CD4-positive, alpha-beta T cell (primary cell): ENCODE measurements at regions not wholly inside any gene's neighbourhood (a gene's known extent, or its start where the extent isn't known, plus 50 kb on each side); places are given as distances from the start of the nearest gene placed in this dataset.

Source experiments
- ATAC-seq: fragments of 200-7000 bp; cut with Tn5 transposase; one replicate; pipeline ENCODE4 v1.10.0; 2022; ENCODE audit warnings: mild to moderate bottlenecking; ENCODE audit not compliant: poor library complexity
- CTCF ChIA-PET: fragments of 350-600 bp; sonication (Branson Sonifier 250); formaldehyde crosslinking; loops from one replicate; lab custom pipeline; 2021; ENCODE audit warnings: antibody characterized with exemption, inconsistent platforms; lab: Charles Lee
- POLR2A ChIA-PET: fragments of 350-600 bp; sonication (Branson Sonifier 250); formaldehyde crosslinking; loops from one replicate; lab custom pipeline; 2021; ENCODE audit warnings: antibody characterized with exemption, inconsistent platforms; lab: Charles Lee
- DNase-seq, 14 experiments: peaks; one replicate each; pipeline ENCODE4 v3.0.0-alpha.2; 2013 to 2020; ENCODE audit warnings: mixed read lengths in 2 of 14
- H3K27ac ChIP-seq, 2 donors: one replicate each; pipeline versions ENCODE4 v1.5.1 to v1.7.0; 2013; ENCODE audit warnings: low read length in 2 of 2, low read depth in 1 of 2, mild to moderate bottlenecking in 1 of 2
- H3K27me3 ChIP-seq, 2 experiments: 1 replicate in 1 of 2; 2 replicates in 1 of 2; pipeline versions ENCODE4 v1.6.1 to v1.7.0; 2013; ENCODE audit warnings: low read length in 2 of 2, control low read depth in 1 of 2, mild to moderate bottlenecking in 1 of 2, moderate library complexity in 1 of 2; ENCODE audit not compliant: insufficient read depth in 2 of 2, control insufficient read depth in 1 of 2
- H3K36me3 ChIP-seq: one replicate; pipeline ENCODE4 v1.6.1; 2013; ENCODE audit warnings: low read length, control low read depth; ENCODE audit not compliant: insufficient read depth
- H3K4me1 ChIP-seq: one replicate; pipeline ENCODE4 v1.6.1; 2013; ENCODE audit warnings: low read length, control low read depth; ENCODE audit not compliant: insufficient read depth
- H3K4me3 ChIP-seq: one replicate; pipeline ENCODE4 v1.5.1; 2013; ENCODE audit warnings: mild to moderate bottlenecking, low read length, moderate library complexity
- H3K9me3 ChIP-seq, 2 experiments: 1 replicate in 1 of 2; 2 replicates in 1 of 2; pipeline versions ENCODE4 v1.6.1 to v1.7.0; 2013; ENCODE audit warnings: low read length in 2 of 2, mild to moderate bottlenecking in 2 of 2, control low read depth in 1 of 2, moderate library complexity in 1 of 2; ENCODE audit not compliant: control insufficient read depth in 1 of 2, insufficient read depth in 1 of 2
- H3K27ac Mint-ChIP-seq: one replicate; pipeline ENCODE4 v1.8.0; 2020; ENCODE audit warnings: mixed read lengths
- H3K27me3 Mint-ChIP-seq: one replicate; pipeline ENCODE4 v1.8.0; 2021; ENCODE audit warnings: mixed read lengths
- H3K36me3 Mint-ChIP-seq: one replicate; pipeline ENCODE4 v1.8.0; 2021; ENCODE audit warnings: low read depth, mixed read lengths
- H3K4me1 Mint-ChIP-seq: one replicate; pipeline ENCODE4 v1.8.0; 2021; ENCODE audit warnings: low read depth, mixed read lengths
- H3K4me3 Mint-ChIP-seq: one replicate; pipeline ENCODE4 v1.8.0; 2020; ENCODE audit warnings: mild to moderate bottlenecking, mixed read lengths
- H3K9me3 Mint-ChIP-seq: one replicate; pipeline ENCODE4 v1.8.0; 2020; ENCODE audit warnings: mixed read lengths
- intact Hi-C, 2 experiments: fragments of 100-400 bp; cut with DNase I in 1 of 2; cut with micrococcal nuclease in 1 of 2; formaldehyde crosslinking; loops; one replicate each; pipeline versions ENCODE4 v1.15.1 to v1.9.0; 2023 to 2025; cut with DNase I, micrococcal nuclease
- TF ChIP-seq, protein P1 (sequence below): fragments of 200-600 bp; IDR thresholded peaks from one replicate; pipeline ENCODE4 v1.8.0; 2022; ENCODE audit warnings: antibody characterized with exemption, mild to moderate bottlenecking

GRCh38 chr17:70888324-70888723 is 719.0 kb downstream of the KCNJ2 start:
- H3K9me3 Mint-ChIP-seq, result peaks cover 3% of the 10 kb centered on the region
- DNase-seq (no peak), ATAC-seq (no peak)
- H3K4me3 ChIP-seq, result no peak overlapping the region
- H3K36me3 ChIP-seq, result no peaks in the 10 kb centered on the region
- no peak overlapping the region for H3K27ac ChIP-seq
- no peak overlapping the region for H3K27ac Mint-ChIP-seq
- CTCF ChIA-PET, result no interaction called here
- H3K9me3 ChIP-seq, result no peaks in the 10 kb centered on the region
- H3K4me1 ChIP-seq, result no peaks in the 10 kb centered on the region
- no peaks in the 10 kb centered on the region for H3K36me3 Mint-ChIP-seq
- no peak overlapping the region for H3K4me3 Mint-ChIP-seq
- H3K4me1 Mint-ChIP-seq, result no peaks in the 10 kb centered on the region
- TF ChIP-seq, protein P1, sequence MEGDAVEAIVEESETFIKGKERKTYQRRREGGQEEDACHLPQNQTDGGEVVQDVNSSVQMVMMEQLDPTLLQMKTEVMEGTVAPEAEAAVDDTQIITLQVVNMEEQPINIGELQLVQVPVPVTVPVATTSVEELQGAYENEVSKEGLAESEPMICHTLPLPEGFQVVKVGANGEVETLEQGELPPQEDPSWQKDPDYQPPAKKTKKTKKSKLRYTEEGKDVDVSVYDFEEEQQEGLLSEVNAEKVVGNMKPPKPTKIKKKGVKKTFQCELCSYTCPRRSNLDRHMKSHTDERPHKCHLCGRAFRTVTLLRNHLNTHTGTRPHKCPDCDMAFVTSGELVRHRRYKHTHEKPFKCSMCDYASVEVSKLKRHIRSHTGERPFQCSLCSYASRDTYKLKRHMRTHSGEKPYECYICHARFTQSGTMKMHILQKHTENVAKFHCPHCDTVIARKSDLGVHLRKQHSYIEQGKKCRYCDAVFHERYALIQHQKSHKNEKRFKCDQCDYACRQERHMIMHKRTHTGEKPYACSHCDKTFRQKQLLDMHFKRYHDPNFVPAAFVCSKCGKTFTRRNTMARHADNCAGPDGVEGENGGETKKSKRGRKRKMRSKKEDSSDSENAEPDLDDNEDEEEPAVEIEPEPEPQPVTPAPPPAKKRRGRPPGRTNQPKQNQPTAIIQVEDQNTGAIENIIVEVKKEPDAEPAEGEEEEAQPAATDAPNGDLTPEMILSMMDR, result no peak
- intact Hi-C loops, result no loop called here
- H3K27me3 ChIP-seq, result no peaks in the 10 kb centered on the region
- POLR2A ChIA-PET, result no interaction called here
- no peaks in the 10 kb centered on the region for H3K27me3 Mint-ChIP-seq

GRCh38 chr17:70891306-70891705 is 722.0 kb downstream of the KCNJ2 start:
- CTCF ChIA-PET, result no interaction called here

DNA sequence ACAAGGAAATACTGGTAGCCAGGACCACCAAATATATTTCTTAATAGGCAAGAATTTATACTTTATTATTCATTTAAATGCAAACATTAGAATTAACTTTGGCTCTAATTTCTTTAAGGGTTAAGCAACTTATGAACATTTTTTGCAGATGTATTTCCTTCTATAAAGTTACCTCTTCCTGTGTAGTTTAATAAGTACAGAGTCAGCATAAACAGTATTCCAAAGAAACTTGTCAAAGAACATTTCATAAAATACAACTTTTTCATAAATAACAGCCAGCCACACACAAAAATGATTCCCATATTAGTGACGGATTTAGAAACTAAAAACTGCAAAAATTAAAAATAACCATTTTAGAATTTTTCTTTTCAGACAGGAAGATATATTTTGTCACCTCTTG is 723.2 kb downstream of the KCNJ2 start:
- no peaks in the 10 kb centered on the region for H3K36me3 ChIP-seq
- Mint-ChIP-seq H3K27me3 (no peaks in the 10 kb centered on the region), H3K27ac (no peak overlapping the region), H3K9me3 (peaks cover 3% of the 10 kb centered on the region), H3K4me1 (no peaks in the 10 kb centered on the region), H3K36me3 (no peaks in the 10 kb centered on the region), H3K4me3 (no peak overlapping the region)
- H3K4me3 ChIP-seq, result no peak overlapping the region
- ChIA-PET CTCF (no interaction called here), POLR2A (no interaction called here)
- ATAC-seq (no peak), DNase-seq (no peak)
- TF ChIP-seq, protein P1, result no peak
- peaks cover 0 to 3% of the 10 kb centered on the region in 2 experiments for H3K9me3 ChIP-seq
- no peaks in the 10 kb centered on the region for H3K4me1 ChIP-seq
- H3K27ac ChIP-seq, result no peak overlapping the region
- intact Hi-C loops, result no loop called here
- H3K27me3 ChIP-seq, result no peaks in the 10 kb centered on the region

More at GRCh38 chr17:70891306-70891705, 722.0 kb downstream of the KCNJ2 start:
- TF ChIP-seq, protein P1, result no peak
- Mint-ChIP-seq H3K27me3 (no peaks in the 10 kb centered on the region), H3K27ac (no peak overlapping the region), H3K4me1 (no peaks in the 10 kb centered on the region), H3K36me3 (no peaks in the 10 kb centered on the region), H3K9me3 (peaks cover 3% of the 10 kb centered on the region), H3K4me3 (no peak overlapping the region)
- no peak overlapping the region for H3K4me3 ChIP-seq
- ATAC-seq (no peak), DNase-seq (no peak)
- H3K27me3 ChIP-seq, result no peaks in the 10 kb centered on the region
- H3K4me1 ChIP-seq, result no peaks in the 10 kb centered on the region
- peaks cover 0 to 3% of the 10 kb centered on the region in 2 experiments for H3K9me3 ChIP-seq
- intact Hi-C loops, result no loop called here
- H3K36me3 ChIP-seq, result no peaks in the 10 kb centered on the region
- H3K27ac ChIP-seq, result no peak overlapping the region
- POLR2A ChIA-PET, result no interaction called here
